Activated T-cell treated with anti-CD3 and anti-CD28 coated beads for 24 hours (primary cell): ENCODE measurements at regions not wholly inside any gene's neighbourhood (a gene's known extent, or its start where the extent isn't known, plus 50 kb on each side); places are given as distances from the start of the nearest gene placed in this dataset.
"Not testable (repeated sequence)": the region's sequence is repeated elsewhere in the genome, so short reads cannot be mapped to it uniquely, and the experiment has no call there.

Experiments
- DNase-seq: peaks from one replicate; pipeline ENCODE4 v3.0.0-alpha.2; 2020; ENCODE audit warnings: low read depth

DNA sequence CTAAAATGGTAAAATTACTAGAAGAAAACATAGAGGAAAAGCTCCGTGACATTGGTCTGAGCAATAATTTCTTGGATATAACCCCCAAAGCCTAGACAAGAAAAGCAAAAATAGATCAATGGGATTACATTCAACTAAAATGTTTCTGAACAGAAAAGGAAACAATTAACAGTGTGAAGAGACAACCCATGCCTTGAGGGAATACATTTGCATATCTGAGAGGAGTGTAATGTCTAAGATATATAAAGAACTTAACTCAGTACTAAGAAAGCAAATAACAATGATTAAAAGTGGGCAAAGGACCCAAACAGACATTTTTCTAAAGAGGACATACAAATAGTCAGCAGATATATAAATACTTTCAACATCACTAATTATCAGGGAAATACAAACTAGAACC, 206.2 kb downstream of the VAPA start:
- DNase-seq = no peak

DNA sequence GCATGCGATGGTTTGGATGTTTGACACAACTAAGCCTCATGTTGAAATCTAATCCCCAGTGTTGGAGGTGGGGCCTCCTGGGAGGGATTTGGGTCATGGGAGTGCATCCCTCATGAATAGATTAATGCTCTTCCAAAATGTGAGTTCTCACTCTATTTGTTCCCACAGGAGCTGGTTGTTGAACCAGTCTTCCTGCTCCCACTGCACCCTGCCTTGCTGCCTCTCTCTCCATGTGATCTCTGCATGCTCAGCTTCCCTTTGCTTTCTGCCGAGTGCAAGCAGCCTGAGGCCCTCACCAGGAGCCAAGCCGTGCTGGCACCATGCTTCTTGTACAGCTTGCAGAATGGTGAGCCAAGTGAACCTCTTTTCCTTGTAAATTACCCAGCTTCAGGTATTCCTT, 206.8 kb downstream of the VAPA start:
- no peak for DNase-seq

DNA sequence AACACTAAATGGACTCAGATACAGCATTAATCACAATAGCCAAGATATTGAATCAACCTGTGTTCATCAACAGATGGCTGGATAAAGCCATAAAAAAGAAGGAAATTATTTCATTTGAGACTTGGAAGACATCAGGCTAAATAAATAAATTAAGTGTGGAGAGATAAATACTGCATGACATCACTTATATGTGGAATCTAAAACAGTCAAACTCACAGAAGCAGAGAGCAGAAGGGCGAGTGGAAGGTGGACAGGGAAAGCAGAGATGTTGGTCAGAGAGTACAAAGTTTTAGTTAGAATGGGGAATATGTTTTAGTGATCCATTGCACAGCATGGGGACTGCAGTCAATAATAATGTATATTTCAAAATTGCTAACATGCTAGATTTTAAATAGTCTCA, 207.2 kb downstream of the VAPA start:
- no peak for DNase-seq

DNA sequence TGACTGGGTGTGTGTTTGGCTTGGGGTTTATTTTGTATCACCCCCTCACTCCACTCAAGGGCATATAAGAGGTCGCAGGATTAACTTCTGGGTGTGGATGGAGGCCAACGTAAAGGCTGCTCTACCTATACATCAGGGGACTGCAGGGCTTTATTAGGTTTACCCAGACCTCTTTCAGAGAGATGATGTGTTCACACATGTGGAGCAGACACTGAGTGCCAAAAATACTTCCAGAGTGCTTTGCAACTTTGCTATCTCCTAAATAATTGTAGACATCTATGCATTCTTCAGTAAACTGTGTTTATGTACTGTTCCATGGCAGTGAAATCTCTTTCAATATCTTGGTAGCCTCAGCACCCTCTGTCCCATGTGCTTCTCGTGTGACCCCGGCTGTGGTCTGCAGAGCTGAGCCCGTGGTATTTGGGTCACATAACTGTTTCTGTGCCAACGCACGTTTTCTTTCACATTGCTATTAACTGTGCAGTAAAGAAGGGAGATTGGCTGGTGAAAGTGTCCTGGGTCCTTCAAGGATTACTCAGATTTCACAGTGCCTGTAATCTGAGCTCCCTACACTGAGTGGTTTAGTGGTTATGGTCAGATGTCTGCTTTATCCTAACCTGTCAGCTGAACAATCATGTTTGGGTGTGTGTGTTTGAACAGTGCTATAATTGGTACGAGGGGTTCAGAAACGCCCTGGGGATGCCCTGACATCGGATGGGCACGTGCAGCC, 208.1 kb downstream of the VAPA start:
- DNase-seq = no peak

DNA sequence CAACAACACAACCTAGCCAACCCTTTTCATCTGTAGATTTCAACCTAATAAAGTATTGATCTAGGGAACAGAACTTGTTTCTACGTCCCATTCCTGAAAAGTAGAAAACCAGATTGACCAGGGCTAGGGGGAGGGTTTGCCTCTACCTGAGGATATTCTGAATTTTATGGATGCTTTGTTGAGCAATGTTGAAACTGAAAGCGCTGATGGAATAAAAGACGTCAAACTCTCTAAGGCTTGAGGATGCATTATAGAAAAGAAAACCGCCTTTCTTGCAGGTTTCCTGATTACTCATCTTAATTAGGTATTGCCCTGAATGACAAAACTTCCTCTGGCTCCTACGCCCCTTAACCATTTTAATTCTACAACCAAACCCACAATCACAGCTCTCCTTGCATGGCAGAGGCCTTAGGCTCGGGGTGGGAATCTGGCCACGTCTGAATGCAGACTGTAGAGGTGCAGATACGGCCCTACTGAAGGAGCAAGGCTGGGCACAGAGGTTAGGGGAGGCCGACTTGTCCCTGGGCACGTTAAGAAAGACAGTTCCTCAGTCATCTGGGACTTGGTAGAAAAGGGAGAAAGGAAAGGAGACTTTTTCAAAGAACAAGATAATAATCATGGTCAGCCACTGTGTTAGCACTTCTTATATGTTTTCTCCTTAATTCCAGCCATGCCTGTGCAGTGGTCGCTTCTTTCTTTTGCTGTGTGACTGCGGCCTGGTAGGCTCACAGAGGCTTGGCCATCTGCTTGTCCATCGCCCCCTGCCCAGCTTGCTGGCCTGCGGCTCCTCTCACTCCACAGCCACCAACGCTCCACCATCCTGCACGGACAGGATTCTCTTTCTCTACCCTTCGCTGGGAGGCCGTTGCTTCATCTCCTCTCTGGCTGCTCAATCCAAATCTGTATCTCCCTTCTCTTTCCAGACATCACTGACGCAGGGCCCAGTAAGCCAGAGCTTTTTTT, 209.5 kb downstream of the VAPA start:
- DNase-seq = no peak

DNA sequence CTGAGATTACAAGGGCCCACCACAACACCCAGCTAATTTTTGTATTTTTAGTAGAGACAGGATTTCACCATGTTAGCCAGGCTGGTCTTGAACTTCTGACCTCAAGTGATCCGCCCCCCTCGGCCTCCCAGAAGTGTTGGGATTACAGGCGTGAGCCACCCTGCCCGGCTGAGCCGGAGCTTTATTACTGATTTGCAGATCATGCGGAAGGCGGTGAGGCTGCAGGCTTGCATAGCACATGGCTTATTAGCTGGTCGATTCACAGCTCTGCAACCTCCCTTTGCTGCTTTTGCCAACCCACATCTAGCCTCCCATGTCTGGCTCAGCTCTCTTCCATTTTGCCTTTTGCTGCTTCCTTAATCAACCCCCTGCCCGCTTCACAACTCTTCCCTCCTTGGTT, 210.3 kb downstream of the VAPA start:
- DNase-seq = no peak

DNA sequence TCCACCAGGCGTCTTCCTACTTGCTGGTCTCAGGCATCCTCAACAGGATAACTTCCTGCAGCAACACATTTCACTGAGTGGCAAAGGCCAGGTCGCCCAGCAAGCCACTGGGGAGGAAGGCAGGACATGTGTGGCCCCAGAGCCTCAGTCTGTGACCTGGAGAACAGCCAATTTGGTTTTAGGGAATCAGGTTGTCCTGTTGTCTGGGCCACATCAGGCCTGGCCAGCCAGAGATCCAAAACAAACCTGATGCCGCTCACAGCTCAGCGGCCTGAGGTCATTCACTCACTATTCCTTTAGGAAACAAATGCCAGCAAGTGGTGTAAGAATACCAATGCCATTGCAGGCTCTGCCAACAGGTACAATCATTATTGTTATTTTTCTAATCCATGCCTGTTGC, 210.7 kb downstream of the VAPA start:
- DNase-seq = no peak

DNA sequence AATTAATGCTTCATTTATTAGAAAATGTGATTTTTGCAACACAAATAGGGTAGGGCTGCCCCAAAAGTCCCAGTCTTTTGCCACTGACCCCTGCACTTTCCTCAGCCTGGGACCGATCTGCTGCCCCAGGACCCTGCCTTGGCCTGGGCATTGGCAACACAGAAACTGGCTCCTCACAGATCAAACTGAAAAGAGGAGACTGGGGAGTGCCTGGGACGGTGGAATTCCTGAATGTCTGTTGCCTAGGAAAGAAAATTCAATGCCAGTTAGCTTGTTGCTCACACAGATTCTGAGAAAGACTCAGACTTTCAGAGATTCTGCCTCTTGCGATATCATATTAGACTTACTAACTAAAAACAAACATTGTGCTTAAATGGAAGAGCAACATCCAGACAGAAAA, 211.2 kb downstream of the VAPA start:
- no peak for DNase-seq

DNA sequence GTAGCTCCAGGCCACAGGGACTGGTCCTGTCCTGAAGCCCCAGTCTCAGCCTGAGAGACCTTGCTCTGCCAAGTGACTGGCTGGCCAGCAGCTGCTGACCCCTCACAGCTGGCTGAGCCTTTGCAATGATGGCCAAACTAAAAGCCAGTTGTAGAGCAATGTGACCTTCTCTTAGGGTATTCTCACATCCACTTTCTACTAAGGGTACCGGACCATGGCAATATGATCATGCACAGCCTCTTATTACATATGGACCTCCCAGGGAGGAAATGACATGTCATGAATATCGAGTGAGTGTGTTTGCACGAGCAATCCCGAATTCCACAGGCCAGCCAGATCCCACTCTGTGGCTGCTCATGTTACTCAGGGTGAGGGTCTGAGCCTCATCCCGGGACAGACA, 213.9 kb downstream of the VAPA start:
- DNase-seq = no peak

DNA sequence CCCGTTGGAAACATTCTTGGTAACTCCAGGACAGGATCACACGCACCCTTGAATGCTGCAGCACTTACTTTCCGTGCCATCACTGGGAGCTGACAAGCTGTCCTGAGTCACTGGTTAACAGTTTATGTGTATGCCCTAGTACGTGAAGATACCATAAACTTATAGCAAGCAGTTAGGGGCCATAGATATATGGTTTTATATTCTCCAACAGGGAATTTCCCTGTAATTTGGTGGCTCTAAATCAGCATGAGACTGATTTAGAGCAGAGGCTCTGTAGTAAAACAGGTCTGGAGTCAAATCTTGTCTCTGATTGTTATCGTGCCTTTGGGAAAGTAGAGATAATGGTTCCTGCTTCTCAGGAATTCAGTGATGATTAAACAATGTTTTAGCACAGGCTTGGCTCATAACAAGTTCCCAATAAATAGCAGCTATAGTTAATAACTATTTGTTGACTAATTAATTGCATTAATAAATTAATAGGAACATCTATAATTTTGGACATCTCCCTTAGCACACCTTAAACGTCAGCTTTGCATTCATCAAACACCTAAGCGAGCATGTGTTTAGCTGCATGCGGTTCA, 215.2 kb downstream of the VAPA start:
- DNase-seq = no peak

DNA sequence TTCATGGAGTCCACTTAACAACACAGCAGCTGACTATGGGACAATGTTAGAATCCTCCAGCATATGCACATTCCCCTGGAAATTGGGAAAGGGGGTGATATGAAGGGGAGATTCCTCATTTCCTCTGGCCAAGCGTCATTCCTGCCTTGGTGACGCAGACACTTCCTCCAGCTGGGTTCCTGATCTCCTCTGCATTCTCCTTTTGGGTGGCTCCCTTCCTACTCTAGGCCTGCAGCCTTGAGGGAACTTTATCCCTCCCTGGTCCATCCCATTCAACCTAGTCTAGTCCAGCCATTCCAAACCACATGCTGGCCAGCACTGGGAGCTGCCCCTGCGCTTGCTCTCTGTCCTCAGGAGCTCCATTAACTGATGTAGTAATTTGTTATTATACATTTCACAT, 216.8 kb downstream of the VAPA start:
- no peak for DNase-seq

DNA sequence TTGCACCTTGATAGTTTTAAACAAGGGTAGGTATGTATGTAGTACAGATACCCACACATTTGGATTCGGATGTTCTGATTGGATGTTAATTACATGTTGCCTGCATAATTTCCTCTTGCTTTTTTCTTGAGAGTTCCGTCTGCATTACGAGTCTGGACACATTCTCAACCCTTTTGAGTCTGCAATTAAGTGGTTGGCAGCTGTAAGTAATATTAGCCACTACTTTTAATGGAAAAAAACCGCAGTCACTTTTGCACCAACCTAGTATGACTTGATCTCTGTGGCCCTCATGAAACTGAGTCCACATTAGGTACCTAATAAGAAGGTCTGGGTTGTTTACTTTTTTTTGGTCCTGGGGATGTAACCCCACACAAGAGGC, 217.3 kb downstream of the VAPA start:
- no peak for DNase-seq

DNA sequence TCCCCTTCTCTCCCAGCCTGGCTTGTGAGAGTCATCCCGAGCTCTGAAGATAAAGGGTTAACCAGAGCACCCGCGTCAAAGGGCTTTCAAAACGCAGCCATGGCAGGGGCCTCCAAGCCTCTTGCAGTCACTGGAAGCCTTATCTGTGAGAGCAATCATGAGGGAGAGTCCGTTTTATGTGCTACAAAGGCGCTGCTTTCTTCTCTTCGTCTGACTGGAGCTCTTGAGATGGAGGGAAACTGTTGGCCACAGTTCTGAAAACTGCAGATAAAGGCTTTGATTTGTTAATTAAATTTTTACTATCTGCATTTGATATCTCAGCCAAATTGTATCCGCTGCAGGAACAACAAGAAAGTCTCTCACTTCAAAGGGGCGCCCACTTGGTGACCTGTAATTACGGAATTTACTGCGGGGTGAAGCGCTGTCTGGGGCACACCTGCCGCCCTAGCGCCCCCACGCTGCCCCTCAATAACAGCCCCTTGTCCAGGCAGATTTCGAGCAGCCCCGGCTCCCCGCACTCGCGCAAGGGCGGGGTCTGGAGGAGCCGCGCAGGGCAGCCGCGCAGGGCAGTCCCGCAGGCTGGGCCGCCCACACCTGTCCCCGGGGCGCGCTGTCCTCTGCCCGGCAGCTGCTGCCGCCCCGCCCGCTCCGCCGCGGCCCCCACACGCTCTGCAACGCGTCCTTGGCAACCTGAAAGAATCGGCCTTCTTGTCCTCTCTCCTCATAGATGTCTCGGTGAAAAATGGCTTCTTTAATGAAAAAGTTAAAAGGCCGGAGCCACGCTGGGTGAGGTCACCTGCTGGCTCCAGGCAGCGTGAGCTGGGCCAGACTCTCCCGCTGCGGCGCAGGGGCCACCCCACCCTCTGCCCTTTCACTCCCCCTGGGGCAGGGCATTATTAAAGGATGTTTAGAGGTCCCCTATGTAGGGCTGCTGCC, 217.9 kb downstream of the VAPA start:
- no peak for DNase-seq

DNA sequence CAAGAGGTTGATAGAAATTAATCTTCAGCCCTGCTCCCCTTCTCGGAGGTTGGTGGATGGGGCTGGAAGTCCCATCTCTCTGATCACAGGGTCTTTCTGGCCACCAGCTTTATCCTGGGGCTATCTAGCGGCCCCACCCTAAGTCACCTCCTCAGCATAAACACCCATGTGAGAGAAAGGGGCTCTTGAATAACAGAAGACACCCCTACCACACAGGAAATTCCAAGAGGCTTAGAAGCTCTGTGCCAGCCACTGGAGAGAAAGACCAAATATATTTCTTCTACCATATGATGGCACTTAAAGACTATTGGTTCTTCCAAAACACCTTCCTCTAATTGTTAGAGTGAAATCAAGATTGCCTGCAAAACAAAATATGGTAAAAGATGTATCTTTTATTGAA, 219.7 kb downstream of the VAPA start:
- no peak for DNase-seq

DNA sequence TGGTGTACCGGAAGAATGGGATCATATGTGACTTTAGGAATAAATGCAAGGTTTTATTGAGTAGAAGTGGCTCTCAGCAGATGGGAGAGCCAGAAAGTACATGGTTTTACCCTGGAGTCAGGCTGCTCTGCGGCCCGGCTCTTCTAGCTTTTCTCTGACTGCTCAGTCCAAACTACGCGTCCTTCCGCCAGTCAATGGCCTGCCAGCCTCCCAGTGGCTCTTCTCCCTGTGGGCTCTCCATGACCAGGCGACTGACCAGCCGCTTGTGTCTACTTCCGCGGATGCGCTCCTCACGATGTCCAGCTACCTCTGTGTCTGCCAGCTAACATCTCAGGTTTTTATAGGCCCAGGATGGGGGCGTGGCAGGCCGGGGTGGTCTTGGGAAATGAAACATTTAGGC, 220.4 kb downstream of the VAPA start:
- no peak for DNase-seq

DNA sequence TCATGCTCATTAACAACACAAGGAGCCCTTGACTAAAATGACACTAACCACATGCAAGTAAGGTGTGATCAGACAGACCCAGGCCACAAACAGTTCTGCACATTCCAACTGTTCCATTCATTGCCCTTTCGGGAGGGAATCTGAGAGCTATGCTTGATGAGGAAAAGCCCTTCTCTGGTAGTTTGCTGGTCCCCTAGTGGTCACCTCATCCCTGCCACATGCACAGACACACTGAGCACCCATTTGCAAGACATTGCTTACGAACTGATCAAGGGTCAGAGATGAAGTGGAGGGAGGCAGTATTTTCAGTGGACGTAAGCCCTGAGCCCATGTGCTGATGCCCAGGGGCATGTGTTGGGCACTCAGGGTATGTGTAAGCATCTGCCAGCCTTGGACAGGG, 220.9 kb downstream of the VAPA start:
- DNase-seq = not testable (repeated sequence)

DNA sequence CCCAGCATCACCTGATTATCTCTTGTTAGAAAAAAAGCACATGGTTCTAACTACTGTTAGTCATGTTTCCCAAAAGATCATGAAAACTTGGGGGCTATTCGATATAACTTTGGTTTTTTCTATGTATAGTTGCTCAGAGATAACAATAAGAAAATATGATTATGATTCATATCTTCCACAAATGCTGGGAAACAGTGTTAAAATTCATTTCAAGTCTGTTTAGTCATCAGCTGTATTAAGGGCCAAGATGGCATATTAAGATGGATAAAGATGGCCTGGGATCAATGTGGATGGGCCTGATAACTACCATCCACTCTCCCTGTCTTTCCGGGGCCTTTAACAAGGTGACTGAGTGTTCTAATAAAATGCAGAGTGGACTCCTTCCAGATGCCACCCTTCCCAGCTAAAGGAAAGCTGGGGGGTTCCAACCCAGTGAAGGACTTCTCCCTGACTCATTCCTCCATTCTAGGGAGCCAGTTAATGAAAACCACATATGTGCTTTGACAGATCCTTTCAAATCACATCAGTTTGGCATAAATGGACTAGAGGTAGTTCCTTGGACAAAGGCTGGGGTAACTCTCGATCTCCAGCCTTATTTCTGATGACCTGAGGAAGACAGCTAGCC, 221.6 kb downstream of the VAPA start:
- no peak for DNase-seq

DNA sequence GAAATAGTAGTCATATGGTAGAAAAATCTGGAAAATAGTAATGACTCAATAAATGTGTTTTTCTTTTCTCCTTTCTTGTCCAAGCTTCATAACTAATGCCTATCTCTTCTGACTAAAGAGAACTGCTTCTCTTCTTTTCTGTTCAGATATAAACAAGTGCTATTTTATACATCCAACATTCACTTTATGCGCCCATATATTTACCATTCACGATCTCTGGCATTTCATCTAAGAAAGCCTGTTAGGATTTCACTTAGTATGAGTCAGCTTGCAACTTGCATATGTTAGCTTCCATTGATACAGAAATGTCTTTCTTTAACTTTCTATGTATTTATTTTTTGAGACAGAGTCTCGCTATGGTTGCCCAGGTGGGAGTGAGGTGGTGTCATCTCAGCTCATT, 224.9 kb downstream of the VAPA start:
- DNase-seq = no peak

DNA sequence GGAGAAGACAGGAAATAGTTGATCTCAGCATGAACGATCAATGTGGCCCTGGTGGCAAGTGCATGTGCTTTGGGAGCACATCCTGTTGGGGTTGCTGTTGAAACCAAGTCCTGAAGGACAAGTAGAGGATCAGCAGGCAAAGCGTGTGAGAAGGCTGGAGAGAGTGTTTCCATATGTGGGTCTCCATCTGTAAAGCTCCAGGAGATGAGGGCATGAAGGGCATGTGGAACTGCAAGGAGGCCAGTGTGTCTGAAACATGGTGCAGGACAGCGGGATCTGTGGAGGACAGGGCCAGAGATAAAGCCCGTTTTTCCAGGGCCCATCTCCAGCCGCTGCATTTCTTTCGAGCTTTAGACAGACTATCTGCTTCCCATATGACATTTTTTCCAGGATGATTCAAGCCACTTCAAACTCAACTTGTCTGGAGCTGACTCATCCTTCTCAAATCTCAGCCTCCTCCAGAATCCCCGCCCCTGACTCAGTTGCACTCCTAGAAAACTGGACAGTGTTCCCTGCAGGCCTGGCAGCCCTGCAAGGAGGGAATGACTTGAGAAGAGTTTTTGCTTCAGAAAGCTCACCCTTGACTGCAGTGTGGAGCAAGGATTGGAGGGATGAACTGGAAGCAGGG, 226.1 kb downstream of the VAPA start:
- no peak for DNase-seq

DNA sequence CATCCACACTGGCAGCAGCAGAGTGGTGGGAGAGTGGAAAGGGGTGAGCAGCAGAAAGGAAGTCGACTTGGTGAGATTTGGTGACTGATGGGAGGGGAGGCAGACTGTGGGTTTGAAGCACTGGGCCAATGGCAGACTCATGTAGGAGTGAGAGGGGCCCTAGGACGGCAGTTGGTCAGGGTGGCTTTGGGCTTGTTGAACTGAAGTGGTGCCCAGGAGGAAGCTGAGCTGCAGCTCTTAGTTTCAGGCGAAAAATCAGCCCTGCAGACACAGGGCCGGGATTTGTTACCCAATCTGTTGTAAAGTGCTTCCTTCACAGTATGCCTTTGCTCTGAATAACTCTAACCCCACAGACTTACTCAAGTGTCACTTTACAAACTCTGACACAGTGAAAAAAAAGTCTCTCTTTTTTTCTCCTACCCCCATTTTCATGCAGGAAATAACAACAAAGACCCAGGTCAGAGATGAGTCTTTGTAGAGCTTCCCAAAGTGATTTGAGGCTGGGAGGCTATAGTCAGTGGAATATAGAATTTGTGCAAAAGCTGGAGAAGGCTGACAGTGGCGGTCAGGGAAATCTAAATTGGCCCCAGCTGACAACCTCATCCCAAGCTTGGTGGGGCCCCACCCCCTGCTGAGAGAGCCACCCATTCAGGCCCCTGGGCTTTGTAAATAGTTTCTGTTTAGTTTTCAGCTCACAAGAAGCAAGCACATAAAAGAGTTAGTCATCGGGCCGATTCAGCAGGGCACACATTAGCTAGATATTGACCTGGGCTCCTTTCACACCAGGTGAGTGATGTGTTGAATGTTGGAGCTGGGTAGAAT, 226.9 kb downstream of the VAPA start:
- DNase-seq = no peak
